Neural progenitor cell (in vitro differentiated cells): ENCODE measurements at regions not wholly inside any gene's neighbourhood (a gene's known extent, or its start where the extent isn't known, plus 50 kb on each side); places are given as distances from the start of the nearest gene placed in this dataset.

ENCODE experiments used
- DNase-seq: peaks from one replicate; pipeline ENCODE4 v3.0.0-alpha.2; 2016; ENCODE audit warnings: low spot score
- H2AFZ ChIP-seq: fragments of 200-600 bp; sonication (generic); replicated peaks from 2 replicates; pipeline ENCODE4 v1.6.1; 2016; ENCODE audit warnings: antibody characterized with exemption
- H3F3A ChIP-seq: fragments of 200-600 bp; sonication (generic); 2 replicates; pipeline ENCODE4 v1.6.1; 2016; ENCODE audit warnings: antibody characterized with exemption, low read depth
- H3K27ac ChIP-seq: fragments of 200-600 bp; sonication (generic); 2 replicates; pipeline ENCODE4 v1.5.1; 2016; ENCODE audit warnings: mild to moderate bottlenecking
- H3K27me3 ChIP-seq: fragments of 200-600 bp; sonication (generic); 2 replicates; pipeline ENCODE4 v1.6.1; 2016; ENCODE audit warnings: mild to moderate bottlenecking, moderate library complexity
- H3K36me3 ChIP-seq: fragments of 200-600 bp; sonication (generic); 2 replicates; pipeline ENCODE4 v1.5.1; 2016
- H3K4me1 ChIP-seq: fragments of 200-600 bp; sonication (generic); 2 replicates; pipeline ENCODE4 v1.6.1; 2016; ENCODE audit warnings: mixed run types
- H3K4me2 ChIP-seq: fragments of 200-600 bp; sonication (generic); 2 replicates; pipeline ENCODE4 v1.6.1; 2016
- H3K4me3 ChIP-seq: fragments of 200-600 bp; sonication (generic); 2 replicates; pipeline ENCODE4 v1.5.1; 2016
- H3K79me2 ChIP-seq: fragments of 200-600 bp; sonication (generic); 2 replicates; pipeline ENCODE4 v1.6.1; 2016; ENCODE audit warnings: low read depth
- H3K9ac ChIP-seq: fragments of 200-600 bp; sonication (generic); 2 replicates; pipeline ENCODE4 v1.6.1; 2016
- H3K9me3 ChIP-seq: fragments of 200-600 bp; sonication (generic); 2 replicates; pipeline ENCODE4 v1.5.1; 2016; ENCODE audit warnings: low read depth
- H4K20me1 ChIP-seq: fragments of 200-600 bp; sonication (generic); 2 replicates; pipeline ENCODE4 v1.6.1; 2016; ENCODE audit warnings: low read depth
- H3K27ac Mint-ChIP-seq: 3 replicates; pipeline ENCODE4 v1.8.0; 2021; ENCODE audit warnings: mixed read lengths
- H3K27me3 Mint-ChIP-seq: 2 replicates; pipeline ENCODE4 v1.8.0; 2022; ENCODE audit warnings: low read depth, mild to moderate bottlenecking, inconsistent platforms, moderate library complexity, mixed read lengths; ENCODE audit not compliant: insufficient read depth
- H3K36me3 Mint-ChIP-seq: 3 replicates; pipeline ENCODE4 v1.8.0; 2021; ENCODE audit warnings: mixed read lengths
- H3K4me1 Mint-ChIP-seq: 3 replicates; pipeline ENCODE4 v1.8.0; 2021; ENCODE audit warnings: mixed read lengths
- H3K4me3 Mint-ChIP-seq: 3 replicates; pipeline ENCODE4 v1.8.0; 2021; ENCODE audit warnings: mild to moderate bottlenecking, moderate library complexity, mixed read lengths
- H3K9me3 Mint-ChIP-seq: 3 replicates; pipeline ENCODE4 v1.8.0; 2020; ENCODE audit warnings: mixed read lengths
- EZH2 ChIP-seq: fragments of 200-600 bp; sonication (generic); IDR thresholded peaks from 2 replicates; pipeline ENCODE4 v1.6.1; 2017; ENCODE audit warnings: antibody characterized with exemption, mild to moderate bottlenecking, moderate library complexity
- EZH2phosphoT487 ChIP-seq: fragments of 200-600 bp; sonication (generic); IDR thresholded peaks from 2 replicates; pipeline ENCODE4 v1.6.1; 2017; ENCODE audit warnings: antibody characterized with exemption
- TF ChIP-seq, protein P1 (sequence below): fragments of 200-600 bp; sonication (generic); IDR thresholded peaks from 2 replicates; pipeline ENCODE4 v1.5.1; 2017; ENCODE audit warnings: antibody characterized with exemption, mild to moderate bottlenecking

DNA sequence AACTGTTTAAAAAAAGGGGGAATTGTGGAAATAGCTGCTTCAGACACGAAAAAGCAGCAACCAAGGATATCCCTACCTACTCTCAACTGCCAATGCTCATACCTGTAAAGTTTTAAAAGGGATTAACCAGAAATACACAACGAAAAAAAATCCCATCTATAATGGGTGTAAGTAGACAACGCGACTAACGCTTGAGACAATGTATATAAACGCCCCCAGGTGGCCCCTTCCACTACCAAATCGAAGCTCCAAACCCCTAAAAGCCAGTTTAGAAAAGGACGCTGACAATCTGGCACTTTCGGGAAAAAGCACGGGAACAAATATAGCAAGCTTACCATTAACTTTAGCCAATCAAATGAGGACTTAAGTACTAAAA lies 94.5 kb upstream of the BTN3A2 start:
- no peak for TF ChIP-seq EZH2
- TF ChIP-seq, protein P1, sequence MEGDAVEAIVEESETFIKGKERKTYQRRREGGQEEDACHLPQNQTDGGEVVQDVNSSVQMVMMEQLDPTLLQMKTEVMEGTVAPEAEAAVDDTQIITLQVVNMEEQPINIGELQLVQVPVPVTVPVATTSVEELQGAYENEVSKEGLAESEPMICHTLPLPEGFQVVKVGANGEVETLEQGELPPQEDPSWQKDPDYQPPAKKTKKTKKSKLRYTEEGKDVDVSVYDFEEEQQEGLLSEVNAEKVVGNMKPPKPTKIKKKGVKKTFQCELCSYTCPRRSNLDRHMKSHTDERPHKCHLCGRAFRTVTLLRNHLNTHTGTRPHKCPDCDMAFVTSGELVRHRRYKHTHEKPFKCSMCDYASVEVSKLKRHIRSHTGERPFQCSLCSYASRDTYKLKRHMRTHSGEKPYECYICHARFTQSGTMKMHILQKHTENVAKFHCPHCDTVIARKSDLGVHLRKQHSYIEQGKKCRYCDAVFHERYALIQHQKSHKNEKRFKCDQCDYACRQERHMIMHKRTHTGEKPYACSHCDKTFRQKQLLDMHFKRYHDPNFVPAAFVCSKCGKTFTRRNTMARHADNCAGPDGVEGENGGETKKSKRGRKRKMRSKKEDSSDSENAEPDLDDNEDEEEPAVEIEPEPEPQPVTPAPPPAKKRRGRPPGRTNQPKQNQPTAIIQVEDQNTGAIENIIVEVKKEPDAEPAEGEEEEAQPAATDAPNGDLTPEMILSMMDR, result peak; percentile 12
- H3F3A ChIP-seq, result peaks cover 60% of the 10 kb centered on the region
- Mint-ChIP-seq H3K36me3 (no peaks in the 10 kb centered on the region), H3K4me1 (peaks cover 21% of the 10 kb centered on the region), H3K4me3 (no peak overlapping the region), H3K27ac (peak overlapping the region; percentile 98), H3K27me3 (peaks cover 9% of the 10 kb centered on the region), H3K9me3 (no peaks in the 10 kb centered on the region)
- H3K79me2 ChIP-seq, result peaks cover 44% of the 10 kb centered on the region
- peaks cover 16% of the 10 kb centered on the region for H4K20me1 ChIP-seq
- peak; percentile 60 for DNase-seq
- H3K27me3 ChIP-seq, result no peaks in the 10 kb centered on the region
- peak overlapping the region; percentile 70 for H3K4me3 ChIP-seq
- no peaks in the 10 kb centered on the region for H3K36me3 ChIP-seq
- H3K27ac ChIP-seq, result peak overlapping the region; percentile 75
- H3K4me2 ChIP-seq, result peak overlapping the region; percentile 82
- peak overlapping the region; percentile 74 for H3K9ac ChIP-seq
- H2AFZ ChIP-seq, result no peak overlapping the region
- H3K9me3 ChIP-seq, result no peaks in the 10 kb centered on the region
- H3K4me1 ChIP-seq, result peaks cover 24% of the 10 kb centered on the region

DNA sequence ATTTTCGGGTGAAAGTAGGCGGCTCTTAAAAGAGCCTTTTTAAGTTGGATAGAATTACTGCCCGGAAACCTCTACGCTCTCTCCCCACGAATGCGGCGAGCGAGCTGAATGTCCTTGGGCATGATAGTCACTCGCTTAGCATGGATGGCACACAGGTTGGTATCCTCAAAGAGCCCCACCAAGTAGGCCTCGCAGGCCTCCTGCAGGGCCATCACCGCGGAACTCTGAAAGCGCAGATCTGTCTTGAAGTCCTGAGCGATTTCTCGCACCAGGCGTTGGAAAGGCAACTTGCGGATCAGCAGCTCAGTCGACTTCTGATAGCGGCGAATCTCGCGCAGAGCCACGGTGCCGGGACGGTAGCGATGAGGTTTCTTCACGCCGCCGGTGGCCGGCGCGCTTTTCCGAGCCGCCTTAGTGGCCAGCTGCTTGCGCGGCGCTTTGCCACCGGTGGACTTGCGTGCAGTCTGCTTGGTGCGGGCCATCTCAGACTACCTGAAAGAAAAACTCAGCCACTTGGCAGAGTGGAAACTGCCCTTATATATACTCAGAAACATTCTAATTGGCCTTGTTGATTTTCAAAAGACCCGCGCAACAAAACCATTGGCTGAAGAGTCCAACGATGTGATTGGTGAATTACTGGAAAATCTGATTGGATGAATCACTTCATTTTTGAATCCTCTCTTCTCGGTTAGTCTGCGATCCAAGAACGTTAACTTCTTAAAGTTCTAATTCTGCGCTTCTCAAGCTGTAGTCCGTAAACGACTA lies 93.9 kb upstream of the BTN3A2 start:
- peak overlapping the region; percentile 70 for H3K4me3 ChIP-seq
- H3K27ac ChIP-seq, result peak overlapping the region; percentile 75
- H3K9me3 Mint-ChIP-seq, result no peaks in the 10 kb centered on the region
- no peaks in the 10 kb centered on the region for H3K9me3 ChIP-seq
- H3K4me2 ChIP-seq, result peak overlapping the region; percentile 82
- H3F3A ChIP-seq, result peaks cover 66% of the 10 kb centered on the region
- peak overlapping the region; percentile 98 for H3K27ac Mint-ChIP-seq
- H2AFZ ChIP-seq, result peak overlapping the region; percentile 26
- peak overlapping the region; percentile 74 for H3K9ac ChIP-seq
- H3K4me3 Mint-ChIP-seq, result no peak overlapping the region
- H3K4me1 ChIP-seq, result peaks cover 30% of the 10 kb centered on the region
- H3K27me3 Mint-ChIP-seq, result peaks cover 9% of the 10 kb centered on the region
- H3K36me3 ChIP-seq, result no peaks in the 10 kb centered on the region
- peaks cover 27% of the 10 kb centered on the region for H3K4me1 Mint-ChIP-seq
- peaks cover 44% of the 10 kb centered on the region for H3K79me2 ChIP-seq
- peak; percentile 93 for DNase-seq
- H3K27me3 ChIP-seq, result no peaks in the 10 kb centered on the region
- peaks cover 16% of the 10 kb centered on the region for H4K20me1 ChIP-seq
- TF ChIP-seq EZH2phosphoT487 (no peak), EZH2 (no peak)
- TF ChIP-seq, protein P1, result no peak
- no peaks in the 10 kb centered on the region for H3K36me3 Mint-ChIP-seq

DNA sequence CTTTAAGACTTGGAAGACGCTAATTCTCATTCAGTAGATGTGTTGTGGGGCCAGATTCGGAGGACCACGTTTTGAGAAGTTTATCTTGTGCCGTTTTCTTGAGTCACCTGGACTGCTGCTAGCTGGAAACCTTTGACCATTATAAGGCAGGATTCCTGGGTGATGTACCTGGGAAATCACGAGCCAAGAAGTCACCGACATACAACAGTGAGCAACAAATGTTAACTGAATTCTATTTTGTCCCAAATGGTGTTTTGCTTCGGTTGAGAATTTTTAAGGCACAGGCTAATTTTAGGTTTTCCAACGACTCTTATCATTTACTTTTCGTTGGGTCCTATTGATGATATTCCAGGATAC lies 93.4 kb upstream of the BTN3A2 start:
- Histone ChIP-seq H4K20me1 (peaks cover 16% of the 10 kb centered on the region), H2AFZ (peak overlapping the region; percentile 26), H3F3A (peaks cover 68% of the 10 kb centered on the region), H3K27me3 (no peaks in the 10 kb centered on the region), H3K27ac (peak overlapping the region; percentile 42), H3K9me3 (no peaks in the 10 kb centered on the region), H3K9ac (peak overlapping the region; percentile 33), H3K36me3 (no peaks in the 10 kb centered on the region), H3K4me3 (peak overlapping the region; percentile 70), H3K4me2 (peak overlapping the region; percentile 82), H3K79me2 (peaks cover 44% of the 10 kb centered on the region), H3K4me1 (peaks cover 32% of the 10 kb centered on the region)
- Mint-ChIP-seq H3K27me3 (peaks cover 9% of the 10 kb centered on the region), H3K9me3 (no peaks in the 10 kb centered on the region), H3K4me1 (peaks cover 30% of the 10 kb centered on the region), H3K36me3 (no peaks in the 10 kb centered on the region), H3K27ac (peak overlapping the region; percentile 98), H3K4me3 (no peak overlapping the region)
- TF ChIP-seq EZH2 (no peak), EZH2phosphoT487 (no peak)
- TF ChIP-seq, protein P1, result no peak
- no peak for DNase-seq
